Uterus (tissue), 3 donors: ENCODE measurements at regions not wholly inside any gene's neighbourhood (a gene's known extent, or its start where the extent isn't known, plus 50 kb on each side); places are given as distances from the start of the nearest gene placed in this dataset.

Source experiments
- DNase-seq, 2 donors: peaks; one replicate each; pipeline ENCODE4 v3.0.0-alpha.2; 2019 to 2020
- H3K27ac ChIP-seq, 2 donors: fragments of 200-600 bp; sonication (generic); 1 replicate in 1 of 2; 2 replicates in 1 of 2; pipeline ENCODE4 v1.5.1; 2016 to 2018
- H3K27me3 ChIP-seq, 2 donors: fragments of 200-600 bp; sonication (generic); one replicate each; pipeline ENCODE4 v1.5.1; 2018 to 2019; ENCODE audit warnings: control low read depth in 1 of 2
- H3K36me3 ChIP-seq, 2 donors: fragments of 200-600 bp; sonication (generic); one replicate each; pipeline ENCODE4 v1.5.1; 2019; ENCODE audit warnings: control low read depth in 1 of 2
- H3K4me1 ChIP-seq, 2 donors: fragments of 200-600 bp; sonication (generic); one replicate each; pipeline ENCODE4 v1.5.1; 2018 to 2019; ENCODE audit warnings: control low read depth in 1 of 2
- H3K4me3 ChIP-seq, 2 donors: fragments of 200-600 bp; sonication (generic); 1 replicate in 1 of 2; 2 replicates in 1 of 2; pipeline ENCODE4 v1.5.1; 2018 to 2019; ENCODE audit warnings: mild to moderate bottlenecking in 1 of 2
- H3K9me3 ChIP-seq, 2 donors: fragments of 200-600 bp; sonication (generic); one replicate each; pipeline ENCODE4 v1.5.1; 2019; ENCODE audit warnings: control low read depth in 1 of 2
- CTCF ChIP-seq, 4 experiments: fragments of 200-600 bp in 2 of 4; fragments of 450-650 bp in 2 of 4; sonication (generic) in 2 of 4; IDR thresholded peaks; one replicate each; pipeline ENCODE4 v1.5.1; 2016 to 2019; ENCODE audit warnings: antibody characterized with exemption in 4 of 4, mild to moderate bottlenecking in 2 of 4, moderate library complexity in 1 of 4
- POLR2A ChIP-seq, 2 donors: fragments of 450-650 bp; IDR thresholded peaks; one replicate each; pipeline ENCODE4 v1.6.1; 2016; ENCODE audit warnings: antibody characterized with exemption in 2 of 2, mild to moderate bottlenecking in 1 of 2, moderate library complexity in 1 of 2
- intact Hi-C: fragments of 100-400 bp; cut with DNase I; formaldehyde crosslinking; loops from one replicate; pipeline ENCODE4 v1.15.1; 2023; ENCODE audit warnings: low total_unique reads
- donor health status: DM: yes; HTN: yes; CAD: no.

- Histone ChIP-seq H3K4me3 (no peak overlapping the region), H3K36me3 (no peaks in the 10 kb centered on the region), H3K27ac (no peak overlapping the region), H3K27me3 (no peaks in the 10 kb centered on the region), H3K4me1 (no peaks in the 10 kb centered on the region), H3K9me3 (no peaks in the 10 kb centered on the region)
- TF ChIP-seq CTCF (IDR thresholded peaks at IDR 0.05) (no peak), POLR2A (IDR thresholded peaks at IDR 0.05) (no peak)
- intact Hi-C loops = no loop called here
- no peak for DNase-seq
These were observed 522.6 kb upstream of the MMS22L start for GRCh38 chr6:97805596-97805995.

DNA sequence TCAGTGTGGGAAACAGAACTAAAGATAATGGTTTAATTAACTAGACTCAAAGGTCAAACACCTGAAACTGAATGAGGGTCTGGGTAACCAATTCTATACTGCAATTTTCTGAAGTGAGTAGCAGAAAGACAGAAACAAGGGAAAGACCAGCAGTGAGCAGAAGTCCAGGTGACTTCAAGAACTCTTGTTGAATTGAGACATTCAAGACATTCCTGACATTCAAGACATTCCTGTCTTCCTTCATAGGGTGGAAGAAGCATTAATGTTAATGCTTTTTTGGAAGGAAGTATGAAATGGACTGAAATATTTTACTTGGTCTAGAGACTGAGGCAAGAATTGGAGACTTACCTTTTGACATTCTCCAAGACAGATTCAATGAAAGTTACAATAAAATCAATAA lies 529.9 kb upstream of the MMS22L start:
- H3K27me3 ChIP-seq = no peaks in the 10 kb centered on the region
- no peaks in the 10 kb centered on the region for H3K9me3 ChIP-seq
- no peaks in the 10 kb centered on the region for H3K36me3 ChIP-seq
- no peak overlapping the region for H3K4me3 ChIP-seq
- H3K4me1 ChIP-seq = no peaks in the 10 kb centered on the region
- TF ChIP-seq CTCF (IDR thresholded peaks at IDR 0.05) = no peak
- no peak for TF ChIP-seq POLR2A (IDR thresholded peaks at IDR 0.05)
- H3K27ac ChIP-seq = no peak overlapping the region
- no peak for DNase-seq
- intact Hi-C loops = no loop called here

- H3K4me1 ChIP-seq = no peaks in the 10 kb centered on the region
- H3K27ac ChIP-seq = no peak overlapping the region
- no peaks in the 10 kb centered on the region for H3K27me3 ChIP-seq
- H3K9me3 ChIP-seq = no peaks in the 10 kb centered on the region
- H3K4me3 ChIP-seq = no peak overlapping the region
- H3K36me3 ChIP-seq = no peaks in the 10 kb centered on the region
- intact Hi-C loops = no loop called here
- TF ChIP-seq POLR2A (IDR thresholded peaks at IDR 0.05) (no peak), CTCF (IDR thresholded peaks at IDR 0.05) (no peak)
- no peak for DNase-seq
These were observed 531.0 kb upstream of the MMS22L start for GRCh38 chr6:97813889-97814567.

- intact Hi-C loops = no loop called here
- TF ChIP-seq CTCF (IDR thresholded peaks at IDR 0.05) = no peak
- TF ChIP-seq POLR2A (IDR thresholded peaks at IDR 0.05) = no peak
- Histone ChIP-seq H3K4me3 (no peak overlapping the region), H3K4me1 (no peaks in the 10 kb centered on the region), H3K27ac (no peak overlapping the region), H3K36me3 (no peaks in the 10 kb centered on the region), H3K27me3 (no peaks in the 10 kb centered on the region), H3K9me3 (no peaks in the 10 kb centered on the region)
- DNase-seq = no peak
These were observed 532.3 kb upstream of the MMS22L start for GRCh38 chr6:97815301-97815812.

DNA sequence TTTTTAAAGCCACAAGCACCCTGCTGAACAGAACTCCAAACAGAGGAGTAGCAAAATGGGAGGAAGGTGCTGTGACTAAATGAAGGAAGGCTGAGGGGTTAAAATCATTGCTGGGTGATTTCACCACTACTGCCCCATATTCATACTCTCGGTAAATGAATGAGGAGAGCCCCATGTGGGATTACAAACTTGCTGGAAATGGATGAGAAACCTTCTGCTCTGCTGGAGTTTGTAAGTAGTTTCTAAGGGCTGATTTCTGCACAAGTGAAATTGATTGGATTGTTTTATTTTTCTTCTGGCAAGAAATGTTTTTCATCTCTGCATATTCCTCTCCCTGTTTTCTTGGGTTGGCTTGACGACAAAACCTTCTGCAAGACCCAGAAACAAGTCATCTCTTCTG lies 533.5 kb upstream of the MMS22L start:
- Histone ChIP-seq H3K27me3 (no peaks in the 10 kb centered on the region), H3K4me3 (no peak overlapping the region), H3K27ac (no peak overlapping the region), H3K36me3 (no peaks in the 10 kb centered on the region), H3K9me3 (no peaks in the 10 kb centered on the region), H3K4me1 (no peaks in the 10 kb centered on the region)
- TF ChIP-seq CTCF (IDR thresholded peaks at IDR 0.05) (no peak), POLR2A (IDR thresholded peaks at IDR 0.05) (no peak)
- intact Hi-C loops = no loop called here
- no peak for DNase-seq
